ENCODE measurements at regions not wholly inside any gene's neighbourhood (a gene's known extent, or its start where the extent isn't known, plus 50 kb on each side); places are given as distances from the start of the nearest gene placed in this dataset.

- FAIRE-seq = no peak
These were observed 2126.8 kb downstream of the PCDH9 start for GRCh38 chr13:65103351-65103750.

- no peak for FAIRE-seq
These were observed 2134.7 kb downstream of the PCDH9 start for GRCh38 chr13:65095161-65096082.

GRCh38 chr13:65093357-65093756 lies 2136.8 kb downstream of the PCDH9 start:
- no peak for FAIRE-seq

GRCh38 chr13:65091031-65091430 lies 2139.1 kb downstream of the PCDH9 start:
- no peak for FAIRE-seq

- FAIRE-seq = no peak
These were observed 2139.9 kb downstream of the PCDH9 start for GRCh38 chr13:65090186-65090585.

GRCh38 chr13:65088906-65089305 lies 2141.2 kb downstream of the PCDH9 start:
- no peak for FAIRE-seq

GRCh38 chr13:65085977-65086376 lies 2144.2 kb downstream of the PCDH9 start:
- no peak for FAIRE-seq

GRCh38 chr13:65074248-65074647 lies 2155.9 kb downstream of the PCDH9 start:
- FAIRE-seq = no peak

- FAIRE-seq = no peak
These were observed 2165.2 kb downstream of the PCDH9 start for GRCh38 chr13:65064967-65065366.

GRCh38 chr13:65063753-65064152 lies 2166.4 kb downstream of the PCDH9 start:
- FAIRE-seq = no peak

- FAIRE-seq = no peak
These were observed 2172.2 kb downstream of the PCDH9 start for GRCh38 chr13:65057986-65058385.

GRCh38 chr13:65054277-65054676 lies 2175.9 kb downstream of the PCDH9 start:
- no peak for FAIRE-seq

- no peak for FAIRE-seq
These were observed 2193.1 kb downstream of the PCDH9 start for GRCh38 chr13:65036999-65037398.

- no peak for FAIRE-seq
These were observed 2194.8 kb downstream of the PCDH9 start for GRCh38 chr13:65035302-65035701.

GRCh38 chr13:65034266-65034665 lies 2195.9 kb downstream of the PCDH9 start:
- FAIRE-seq = no peak

- FAIRE-seq = no peak
These were observed 2197.3 kb downstream of the PCDH9 start for GRCh38 chr13:65032825-65033224.

- FAIRE-seq = no peak
These were observed 2202.0 kb downstream of the PCDH9 start for GRCh38 chr13:65028101-65028500.

- no peak for FAIRE-seq
These were observed 2203.6 kb downstream of the PCDH9 start for GRCh38 chr13:65026505-65026904.

- FAIRE-seq = no peak
These were observed 2218.8 kb downstream of the PCDH9 start for GRCh38 chr13:65011378-65011777.

GRCh38 chr13:64997438-64997837 lies 2232.7 kb downstream of the PCDH9 start:
- FAIRE-seq = no peak

- FAIRE-seq = no peak
These were observed 2236.5 kb downstream of the PCDH9 start for GRCh38 chr13:64993514-64994164.

- FAIRE-seq = no peak
These were observed 2237.8 kb downstream of the PCDH9 start for GRCh38 chr13:64992314-64992713.

- no peak for FAIRE-seq
These were observed 2245.1 kb downstream of the PCDH9 start for GRCh38 chr13:64985075-64985474.

GRCh38 chr13:64962404-64962803 lies 2267.7 kb downstream of the PCDH9 start:
- no peak for FAIRE-seq

Data from colon (tissue), 2 donors.